Right lung (tissue), 2 donors: ENCODE measurements at regions not wholly inside any gene's neighbourhood (a gene's known extent, or its start where the extent isn't known, plus 50 kb on each side); places are given as distances from the start of the nearest gene placed in this dataset.

Experiments used
- DNase-seq, 2 donors: peaks; one replicate each; pipeline ENCODE4 v3.0.0-alpha.2; 2013

- DNase-seq = no peak
Measured at GRCh38 chr22:27142286-27142685, 484.9 kb downstream of the MIAT start.

GRCh38 chr22:27144321-27144720, 486.9 kb downstream of the MIAT start:
- no peak for DNase-seq

GRCh38 chr22:27146866-27147633, 489.7 kb downstream of the MIAT start:
- DNase-seq = no peak

- no peak for DNase-seq
Measured at GRCh38 chr22:27148055-27148454, 490.7 kb downstream of the MIAT start.

GRCh38 chr22:27148886-27149470, 491.6 kb downstream of the MIAT start:
- no peak for DNase-seq

GRCh38 chr22:27149921-27150543, 492.6 kb downstream of the MIAT start:
- DNase-seq = peak in 1 of 2 donors; percentile 8

- peak in 1 of 2 donors; percentile 12 for DNase-seq
Measured at GRCh38 chr22:27150544-27150941, 493.2 kb downstream of the MIAT start.

- no peak for DNase-seq
Measured at GRCh38 chr22:27151407-27151806, 494.0 kb downstream of the MIAT start.

- no peak for DNase-seq
Measured at GRCh38 chr22:27152033-27152432, 494.6 kb downstream of the MIAT start.

- no peak for DNase-seq
Measured at GRCh38 chr22:27152883-27153282, 495.5 kb downstream of the MIAT start.

- DNase-seq = no peak
Measured at GRCh38 chr22:27153386-27153785, 496.0 kb downstream of the MIAT start.

- no peak for DNase-seq
Measured at GRCh38 chr22:27154717-27155116, 497.3 kb downstream of the MIAT start.

GRCh38 chr22:27156821-27157489, 499.6 kb downstream of the MIAT start:
- no peak for DNase-seq

- no peak for DNase-seq
Measured at GRCh38 chr22:27157666-27158370, 500.4 kb downstream of the MIAT start.

GRCh38 chr22:27159016-27159415, 501.6 kb downstream of the MIAT start:
- no peak for DNase-seq

GRCh38 chr22:27159716-27160295, 502.4 kb downstream of the MIAT start:
- DNase-seq = no peak

- no peak for DNase-seq
Measured at GRCh38 chr22:27163162-27164137, 506.1 kb downstream of the MIAT start.

GRCh38 chr22:27164781-27165503, 507.6 kb downstream of the MIAT start:
- DNase-seq = no peak

GRCh38 chr22:27168681-27169080, 511.3 kb downstream of the MIAT start:
- no peak for DNase-seq

- DNase-seq = no peak
Measured at GRCh38 chr22:27170491-27170890, 513.1 kb downstream of the MIAT start.
